ENCODE measurements at regions not wholly inside any gene's neighbourhood (a gene's known extent, or its start where the extent isn't known, plus 50 kb on each side); places are given as distances from the start of the nearest gene placed in this dataset.

DNA sequence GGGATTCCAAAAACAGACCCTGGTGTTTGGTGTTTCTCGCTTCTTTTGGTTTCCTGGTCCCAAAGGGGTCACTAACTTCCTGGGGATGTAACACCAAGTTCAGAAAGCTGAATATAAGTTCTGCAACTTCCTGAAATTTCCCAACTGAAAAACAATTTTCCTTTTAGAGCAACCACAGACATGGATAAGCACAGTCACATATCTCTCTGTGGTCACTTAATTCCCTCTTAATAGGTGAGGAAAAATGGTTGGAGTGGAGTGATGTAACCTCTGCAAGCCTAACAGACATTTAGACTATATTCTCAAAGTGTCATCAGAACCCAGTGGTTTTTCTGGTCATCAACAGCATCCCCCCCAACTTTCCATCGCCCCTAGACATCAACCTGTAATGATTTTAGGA, 135.3 kb downstream of the PRELID2 start:
- TF ChIP-seq JUNB (IDR thresholded peaks at IDR 0.05; ENCODE audit: unreplicated experiment): no peak
- TF ChIP-seq EZH2 (IDR thresholded peaks at IDR 0.05; ENCODE audit: low read depth, unreplicated experiment): no peak
- TF ChIP-seq POLR2AphosphoS5 (IDR thresholded peaks at IDR 0.05; ENCODE audit: low read depth): no peak
- TF ChIP-seq, protein P1, sequence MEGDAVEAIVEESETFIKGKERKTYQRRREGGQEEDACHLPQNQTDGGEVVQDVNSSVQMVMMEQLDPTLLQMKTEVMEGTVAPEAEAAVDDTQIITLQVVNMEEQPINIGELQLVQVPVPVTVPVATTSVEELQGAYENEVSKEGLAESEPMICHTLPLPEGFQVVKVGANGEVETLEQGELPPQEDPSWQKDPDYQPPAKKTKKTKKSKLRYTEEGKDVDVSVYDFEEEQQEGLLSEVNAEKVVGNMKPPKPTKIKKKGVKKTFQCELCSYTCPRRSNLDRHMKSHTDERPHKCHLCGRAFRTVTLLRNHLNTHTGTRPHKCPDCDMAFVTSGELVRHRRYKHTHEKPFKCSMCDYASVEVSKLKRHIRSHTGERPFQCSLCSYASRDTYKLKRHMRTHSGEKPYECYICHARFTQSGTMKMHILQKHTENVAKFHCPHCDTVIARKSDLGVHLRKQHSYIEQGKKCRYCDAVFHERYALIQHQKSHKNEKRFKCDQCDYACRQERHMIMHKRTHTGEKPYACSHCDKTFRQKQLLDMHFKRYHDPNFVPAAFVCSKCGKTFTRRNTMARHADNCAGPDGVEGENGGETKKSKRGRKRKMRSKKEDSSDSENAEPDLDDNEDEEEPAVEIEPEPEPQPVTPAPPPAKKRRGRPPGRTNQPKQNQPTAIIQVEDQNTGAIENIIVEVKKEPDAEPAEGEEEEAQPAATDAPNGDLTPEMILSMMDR (conservative IDR thresholded peaks at IDR 0.05; ENCODE audit: low read depth in 2 of 2): no peak

Data from GM23338 (cell line).